ENCODE measurements at regions not wholly inside any gene's neighbourhood (a gene's known extent, or its start where the extent isn't known, plus 50 kb on each side); places are given as distances from the start of the nearest gene placed in this dataset.
"Not testable (repeated sequence)": the region's sequence is repeated elsewhere in the genome, so short reads cannot be mapped to it uniquely, and the experiment has no call there.

- DNase-seq = no peak
Observed at GRCh38 chr18:10143596-10143995, 229.8 kb downstream of the VAPA start.

DNA sequence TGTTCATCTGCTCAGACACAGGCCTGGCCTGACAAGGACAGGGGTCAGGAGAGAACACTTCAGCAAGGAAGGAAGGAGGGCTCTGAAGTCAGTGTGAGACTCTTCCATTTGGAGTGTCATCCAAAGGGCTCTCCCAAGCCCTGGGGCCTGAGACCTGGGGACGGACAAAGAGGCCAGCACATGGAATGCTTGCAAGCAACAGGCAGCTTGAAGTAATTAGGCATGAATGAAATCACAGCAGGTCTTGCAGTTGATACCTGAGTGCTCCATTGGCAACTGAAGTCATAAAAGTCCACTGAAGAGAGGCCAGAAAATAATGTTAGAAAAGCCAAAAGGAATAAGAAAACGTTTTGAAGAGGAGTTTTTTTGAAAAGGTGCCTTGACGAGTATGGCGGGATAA lies 231.7 kb downstream of the VAPA start:
- no peak for DNase-seq

- no peak for DNase-seq
Observed at GRCh38 chr18:10147226-10147625, 233.4 kb downstream of the VAPA start.

- DNase-seq = no peak
Observed at GRCh38 chr18:10147752-10148151, 233.9 kb downstream of the VAPA start.

DNA sequence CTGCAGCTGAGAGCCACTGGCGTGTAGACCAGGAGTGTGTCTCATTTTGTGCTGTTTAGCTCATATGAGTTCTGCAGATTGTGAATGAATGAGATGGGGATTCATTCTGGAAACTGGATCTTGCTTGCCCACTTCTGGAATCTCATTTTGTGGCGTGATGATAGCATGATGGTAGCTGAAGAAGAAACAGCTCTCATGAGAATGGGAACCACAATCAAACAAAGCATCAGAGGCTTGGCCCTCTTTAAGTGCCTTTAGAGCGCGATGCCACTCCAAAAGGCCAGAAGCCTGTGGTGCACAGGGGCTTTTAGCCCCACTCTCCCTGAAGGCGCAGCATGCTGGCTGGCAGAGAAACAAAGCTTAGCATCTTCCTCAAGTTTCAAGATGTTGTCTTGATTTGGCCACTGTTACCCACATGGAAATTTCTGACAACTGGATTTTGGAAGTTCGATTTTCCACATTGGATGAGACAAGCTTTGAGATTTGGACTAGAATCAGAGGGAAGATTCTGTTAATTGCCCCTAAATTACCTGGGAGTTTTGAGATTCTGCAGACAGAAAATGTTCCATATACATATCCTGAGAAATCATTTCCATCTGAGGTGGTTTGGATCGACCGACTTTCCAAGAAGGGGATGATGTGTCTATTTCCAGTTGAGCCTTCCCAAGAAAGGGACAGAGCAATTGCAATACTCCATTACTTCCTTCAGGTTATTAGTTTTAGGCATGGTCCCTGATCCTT lies 234.5 kb downstream of the VAPA start:
- DNase-seq = no peak

DNA sequence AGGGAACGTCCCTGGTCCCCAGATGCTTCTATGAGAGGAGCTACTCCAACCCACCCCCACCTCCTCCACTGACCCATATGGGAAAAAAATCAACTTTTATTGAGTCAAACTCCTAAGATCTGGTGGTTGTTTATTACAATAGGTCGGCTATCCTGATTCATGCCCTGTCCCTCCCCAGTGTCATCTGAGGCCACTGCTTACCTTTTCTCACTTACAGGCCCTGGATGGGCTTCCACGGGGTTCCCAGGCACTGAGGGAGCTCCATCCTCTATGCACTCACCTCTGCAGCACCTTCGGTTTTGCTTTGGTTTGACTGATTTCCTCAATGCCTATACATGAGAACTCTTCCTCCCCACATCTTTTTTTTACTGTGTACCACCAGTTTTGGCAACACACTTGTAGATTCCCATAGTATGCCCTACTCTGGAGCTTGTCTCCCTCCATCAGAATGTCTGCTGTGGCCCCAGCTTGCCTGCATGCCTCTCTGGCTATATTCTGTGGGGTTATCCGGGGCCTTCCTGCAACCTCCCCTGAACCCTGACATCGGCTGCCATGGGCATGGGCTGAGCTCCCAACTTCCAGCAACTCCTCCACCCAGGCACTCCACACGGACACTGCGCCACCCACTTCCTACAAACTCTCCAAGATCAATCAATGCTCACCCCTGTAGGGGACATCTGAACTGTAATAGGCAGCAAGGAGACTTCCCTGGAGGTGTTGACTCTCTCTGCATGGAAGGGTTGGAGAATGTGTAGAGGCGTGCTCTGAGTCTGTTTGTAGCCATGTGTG lies 236.1 kb downstream of the VAPA start:
- DNase-seq = no peak

DNA sequence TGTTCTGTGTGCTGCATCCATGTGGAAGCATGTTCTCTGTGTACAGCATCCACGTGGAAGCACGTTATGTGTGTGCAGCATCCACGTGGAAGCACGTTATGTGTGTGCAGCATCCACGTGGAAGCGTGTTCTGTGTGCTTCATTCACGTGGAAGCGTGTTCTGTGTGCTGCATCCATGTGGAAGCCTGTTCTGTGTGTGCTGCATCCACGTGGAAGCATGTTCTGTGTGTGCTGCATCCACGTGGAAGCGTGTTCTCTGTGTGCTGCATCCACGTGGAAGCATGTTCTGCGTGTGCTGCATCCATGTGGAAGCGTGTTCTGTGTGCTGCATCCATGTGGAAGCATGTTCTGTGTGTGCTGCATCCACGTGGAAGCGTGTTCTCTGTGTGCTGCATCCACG lies 236.8 kb downstream of the VAPA start:
- DNase-seq = not testable (repeated sequence)

DNA sequence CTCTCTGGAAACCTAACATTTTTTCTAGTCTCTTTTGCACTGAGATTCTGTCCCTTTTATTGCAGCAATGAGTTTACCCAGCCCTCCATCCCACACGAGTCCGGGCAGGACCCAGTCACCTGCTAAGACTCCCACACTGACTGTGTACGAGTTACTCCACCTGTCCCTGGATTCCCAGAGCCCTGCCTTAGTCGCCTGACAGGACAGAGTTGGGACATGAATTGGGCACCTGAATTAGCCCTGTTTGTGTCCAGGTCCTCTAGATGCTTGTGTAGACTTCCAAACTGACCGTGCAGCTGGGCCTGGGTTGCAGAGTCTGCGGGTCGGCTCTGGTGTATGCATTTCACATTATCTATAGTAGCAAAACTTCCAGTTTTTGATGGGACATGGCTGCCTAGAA lies 238.7 kb downstream of the VAPA start:
- DNase-seq = no peak

DNA sequence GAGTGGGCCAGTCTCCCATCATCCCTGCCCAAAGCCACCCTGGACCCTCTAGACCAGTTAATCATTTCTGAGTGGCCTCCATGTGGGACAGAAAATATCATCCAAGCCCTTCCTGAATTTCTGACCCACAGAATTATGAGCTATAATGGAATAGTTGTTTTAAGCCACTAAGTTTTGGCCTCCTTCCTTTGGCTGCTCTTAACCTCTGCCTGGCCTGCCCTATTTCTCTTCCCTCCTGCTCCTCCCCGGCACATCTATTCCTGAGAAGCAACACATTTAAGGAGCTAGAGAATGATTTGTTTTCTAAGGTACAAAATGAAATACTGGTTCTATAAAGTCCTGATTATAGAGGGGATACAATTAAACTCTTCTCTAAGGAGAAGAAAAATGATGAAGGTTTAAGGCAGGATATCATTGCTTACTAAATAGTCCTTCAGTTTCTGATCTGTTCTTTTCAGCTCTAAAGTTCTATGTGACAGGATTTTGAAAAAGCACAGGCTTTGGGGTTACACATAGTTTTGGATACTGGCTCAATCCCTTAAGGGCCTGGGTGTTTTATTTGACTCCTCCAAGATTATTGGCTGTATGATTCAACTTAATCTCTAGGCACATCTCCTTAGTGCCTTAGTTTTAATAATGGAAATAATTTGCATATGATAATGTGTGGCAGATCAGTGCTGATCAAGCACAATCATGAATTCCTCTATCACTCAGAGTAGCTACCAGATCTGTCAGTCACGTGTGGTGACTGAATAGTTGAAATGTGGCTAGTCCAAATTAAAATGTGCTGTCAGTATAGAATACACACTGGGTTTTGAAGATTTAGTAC lies 240.3 kb downstream of the VAPA start:
- DNase-seq = no peak

- no peak for DNase-seq
Observed at GRCh38 chr18:10157706-10158105, 243.9 kb downstream of the VAPA start.

DNA sequence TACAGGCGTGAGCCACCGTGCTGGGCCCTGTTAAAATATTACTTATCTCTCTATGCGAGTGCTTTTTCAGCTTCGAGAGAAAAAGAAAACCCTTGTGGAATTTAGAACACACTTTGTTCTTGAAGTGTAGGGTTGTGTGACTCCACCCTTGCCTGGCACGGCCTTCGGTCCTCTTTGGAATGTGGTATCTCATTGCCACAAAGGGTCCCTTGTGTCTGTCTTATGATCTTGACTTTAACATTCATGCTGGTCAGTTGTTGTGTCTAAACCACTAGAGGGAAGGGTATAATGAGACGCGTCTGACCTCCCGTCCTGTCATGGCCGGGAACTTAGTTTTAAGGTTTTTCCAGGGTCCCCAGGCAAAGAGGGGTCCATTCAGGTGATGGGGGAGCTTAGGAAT lies 246.4 kb downstream of the VAPA start:
- DNase-seq = no peak

DNA sequence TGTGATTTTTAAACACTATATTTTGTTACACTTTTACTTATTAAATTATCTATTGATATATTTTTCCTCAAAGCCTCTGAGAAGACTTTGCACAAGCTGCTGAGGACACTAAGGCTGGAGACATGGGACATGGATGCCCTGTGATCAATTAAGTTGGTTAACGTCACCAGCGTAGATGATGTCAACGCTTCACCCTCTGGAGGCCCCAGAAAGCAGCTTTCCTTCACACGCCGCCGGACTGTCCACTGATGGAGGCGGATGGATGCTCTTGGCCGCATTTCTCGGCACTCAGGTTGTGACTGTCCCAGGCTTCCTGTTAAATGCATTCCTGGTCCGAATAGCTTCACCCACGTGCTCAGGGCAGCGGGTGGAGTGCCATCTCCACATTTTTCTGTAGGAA lies 247.5 kb downstream of the VAPA start:
- DNase-seq = no peak

DNA sequence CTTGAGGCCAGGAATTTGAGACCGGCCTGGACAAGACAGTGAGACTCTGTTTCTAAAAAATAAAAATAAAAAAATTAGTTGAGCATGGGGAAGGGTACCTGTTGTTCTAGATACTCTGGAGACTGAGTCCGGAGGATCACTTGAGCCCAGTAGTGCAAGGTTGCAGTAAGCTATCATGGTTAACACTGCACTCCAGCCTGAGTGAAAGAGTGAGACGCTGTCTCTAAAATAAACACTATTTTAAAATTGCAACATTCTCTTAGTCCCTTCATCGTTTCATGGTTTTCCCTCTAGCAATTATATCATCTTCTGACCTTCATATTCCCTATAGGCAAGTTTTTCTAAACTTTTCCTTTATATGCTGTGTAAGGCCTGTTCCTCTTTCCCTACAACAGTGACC lies 248.5 kb downstream of the VAPA start:
- DNase-seq = no peak

DNA sequence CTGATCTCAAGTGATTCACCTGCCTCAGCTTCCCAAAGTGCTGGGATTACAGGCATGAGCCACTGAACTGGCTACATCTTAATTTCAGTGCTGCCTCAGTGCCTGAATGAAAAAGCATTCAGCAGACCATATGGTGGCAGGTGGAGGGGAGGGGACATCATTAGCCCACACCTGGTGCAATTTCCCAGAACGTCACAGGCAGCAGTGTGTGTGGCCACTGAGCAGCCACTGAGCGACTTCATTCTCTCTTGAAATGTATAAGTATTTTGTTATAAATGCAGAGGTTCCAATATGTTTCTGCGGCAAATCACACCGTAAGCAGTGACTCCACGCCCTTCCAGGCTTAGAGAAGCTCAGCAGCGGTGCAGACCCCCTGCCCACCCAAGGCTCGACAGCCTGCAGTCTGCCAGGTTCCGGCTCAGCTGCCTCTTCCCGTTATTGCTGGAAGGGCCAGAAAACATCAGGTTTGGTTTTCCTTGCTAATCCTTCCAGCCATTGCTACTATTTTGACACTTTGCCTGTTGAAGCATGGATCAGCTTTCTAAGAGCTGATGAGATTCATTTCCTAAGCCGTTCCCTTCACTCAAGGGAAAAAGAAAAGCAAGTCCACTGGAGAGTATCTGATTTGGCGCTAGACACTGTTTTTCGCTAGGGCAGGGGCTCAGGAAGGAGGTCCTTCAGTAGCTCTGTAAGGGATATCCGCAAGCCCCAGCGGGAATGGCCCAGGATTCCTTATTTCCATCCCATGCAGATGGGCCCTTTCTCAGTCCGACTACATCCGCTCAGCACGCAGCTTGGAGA lies 250.7 kb downstream of the VAPA start:
- no peak for DNase-seq

- DNase-seq = no peak
Observed at GRCh38 chr18:10166164-10166807, 252.5 kb downstream of the VAPA start.

DNA sequence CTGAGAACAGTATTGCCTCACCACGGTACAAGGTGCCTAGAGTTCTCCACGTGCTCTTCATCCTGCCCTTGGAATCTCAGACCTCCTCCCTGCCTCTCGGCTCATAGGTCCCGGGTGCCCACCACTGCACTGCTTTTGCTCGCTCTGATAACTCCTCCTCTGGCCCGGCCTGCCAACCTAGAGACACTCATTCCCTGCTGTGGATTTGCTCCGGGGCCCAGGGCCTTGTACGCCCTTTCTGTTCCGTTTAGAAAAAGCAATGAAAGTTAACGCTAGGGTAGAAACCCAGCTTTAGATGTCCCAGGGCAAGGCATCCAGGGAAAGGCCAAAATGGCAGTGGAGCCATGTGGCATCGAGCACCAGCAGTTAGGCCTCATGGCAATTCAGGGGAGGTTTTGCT lies 253.9 kb downstream of the VAPA start:
- DNase-seq = no peak

GRCh38 chr18:10168477-10168876 lies 254.7 kb downstream of the VAPA start:
- no peak for DNase-seq

DNA sequence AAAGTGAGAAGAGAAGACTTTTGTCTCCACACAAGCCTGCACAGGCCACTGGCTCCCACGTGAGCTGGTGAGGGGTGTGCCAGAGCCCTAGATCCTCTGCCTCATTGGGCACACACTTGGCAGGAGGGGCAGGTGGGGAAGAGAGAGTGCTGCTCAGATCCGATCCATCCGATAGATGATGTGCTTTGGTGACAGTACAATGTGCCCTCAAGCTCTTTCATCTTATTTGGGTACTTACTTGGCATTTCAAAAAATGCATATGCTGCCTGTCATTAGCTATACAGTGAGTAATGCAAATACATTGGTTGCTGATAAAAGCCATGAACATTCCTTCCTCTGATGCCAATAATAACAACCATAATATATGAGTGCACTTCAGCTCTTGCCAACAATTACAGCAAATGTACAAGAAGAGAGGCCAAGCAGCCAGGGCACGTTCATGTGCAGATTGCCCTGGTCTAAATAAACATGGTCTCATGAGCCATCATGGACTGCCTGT lies 255.3 kb downstream of the VAPA start:
- peak; percentile 76 for DNase-seq

GRCh38 chr18:10169814-10170213 lies 256.0 kb downstream of the VAPA start:
- DNase-seq = no peak

- DNase-seq = no peak
Observed at GRCh38 chr18:10170375-10170774, 256.6 kb downstream of the VAPA start.

- DNase-seq = not testable (repeated sequence)
Observed at GRCh38 chr18:10175333-10175732, 261.5 kb downstream of the VAPA start.

- DNase-seq = not testable (repeated sequence)
Observed at GRCh38 chr18:10179326-10179725, 265.5 kb downstream of the VAPA start.
